Effector CD8-positive, alpha-beta T cell (primary cell): ENCODE measurements at regions not wholly inside any gene's neighbourhood (a gene's known extent, or its start where the extent isn't known, plus 50 kb on each side); places are given as distances from the start of the nearest gene placed in this dataset.

Source experiments
- DNase-seq: peaks from one replicate; lab custom pipeline; 2025; lab: John Stamatoyannopoulos, UW

- no peak for DNase-seq
Observed at GRCh38 chr22:48316257-48317250, 1511.1 kb downstream of the BRD1 start.

- DNase-seq = no peak
Observed at GRCh38 chr22:48315439-48316256, 1512.0 kb downstream of the BRD1 start.

- DNase-seq = no peak
Observed at GRCh38 chr22:48314073-48314472, 1513.6 kb downstream of the BRD1 start.

- DNase-seq = no peak
Observed at GRCh38 chr22:48313175-48313830, 1514.4 kb downstream of the BRD1 start.

GRCh38 chr22:48310740-48311139, 1516.9 kb downstream of the BRD1 start:
- DNase-seq = no peak

- DNase-seq = no peak
Observed at GRCh38 chr22:48310289-48310688, 1517.4 kb downstream of the BRD1 start.

GRCh38 chr22:48309836-48310235, 1517.8 kb downstream of the BRD1 start:
- no peak for DNase-seq

- DNase-seq = no peak
Observed at GRCh38 chr22:48309115-48309705, 1518.5 kb downstream of the BRD1 start.

GRCh38 chr22:48307931-48308330, 1519.7 kb downstream of the BRD1 start:
- DNase-seq = no peak

GRCh38 chr22:48306785-48307510, 1520.7 kb downstream of the BRD1 start:
- DNase-seq = no peak

- DNase-seq = no peak
Observed at GRCh38 chr22:48306284-48306683, 1521.4 kb downstream of the BRD1 start.

- no peak for DNase-seq
Observed at GRCh38 chr22:48305726-48306235, 1521.9 kb downstream of the BRD1 start.

- no peak for DNase-seq
Observed at GRCh38 chr22:48303369-48303725, 1524.3 kb downstream of the BRD1 start.

- DNase-seq = no peak
Observed at GRCh38 chr22:48302657-48303368, 1524.9 kb downstream of the BRD1 start.

- DNase-seq = no peak
Observed at GRCh38 chr22:48301908-48302307, 1525.8 kb downstream of the BRD1 start.

- DNase-seq = no peak
Observed at GRCh38 chr22:48301421-48301820, 1526.3 kb downstream of the BRD1 start.

GRCh38 chr22:48300877-48301276, 1526.8 kb downstream of the BRD1 start:
- DNase-seq = no peak

GRCh38 chr22:48299801-48300200, 1527.9 kb downstream of the BRD1 start:
- no peak for DNase-seq

- no peak for DNase-seq
Observed at GRCh38 chr22:48299124-48299523, 1528.5 kb downstream of the BRD1 start.

- DNase-seq = no peak
Observed at GRCh38 chr22:48297296-48297695, 1530.4 kb downstream of the BRD1 start.
